WTC11 (cell line): ENCODE measurements at regions not wholly inside any gene's neighbourhood (a gene's known extent, or its start where the extent isn't known, plus 50 kb on each side); places are given as distances from the start of the nearest gene placed in this dataset.

Source experiments
- ATAC-seq: fragments of 200-7000 bp; cut with Tn5 transposase; 2 replicates; pipeline ENCODE4 v1.10.0; 2021; ENCODE audit warnings: mild to moderate bottlenecking, moderate library complexity
- CTCF ChIA-PET: fragments of 300-600 bp; sonication (Branson Sonifier 250); formaldehyde crosslinking; loops from one replicate; lab custom pipeline; 2021; ENCODE audit warnings: antibody characterized with exemption; lab: Charles Lee
- POLR2A ChIA-PET: fragments of 350-600 bp; sonication (Branson Sonifier 250); formaldehyde crosslinking; loops from one replicate; lab custom pipeline; 2021; ENCODE audit warnings: antibody characterized with exemption; lab: Charles Lee
- DNase-seq: peaks from one replicate; pipeline ENCODE4 v3.0.0; 2021; ENCODE audit warnings: low spot score
- H3K27ac Mint-ChIP-seq: 2 replicates; pipeline ENCODE4 v1.8.0; 2021; ENCODE audit warnings: mixed read lengths
- H3K27me3 Mint-ChIP-seq: 2 replicates; pipeline ENCODE4 v1.8.0; 2021; ENCODE audit warnings: low read depth, mild to moderate bottlenecking, moderate library complexity, mixed read lengths
- H3K36me3 Mint-ChIP-seq: 2 replicates; pipeline ENCODE4 v1.8.0; 2021; ENCODE audit warnings: mixed read lengths
- H3K4me1 Mint-ChIP-seq: 2 replicates; pipeline ENCODE4 v1.8.0; 2022; ENCODE audit warnings: mixed read lengths
- H3K4me3 Mint-ChIP-seq: 2 replicates; pipeline ENCODE4 v1.8.0; 2021; ENCODE audit warnings: mild to moderate bottlenecking, moderate library complexity, mixed read lengths
- H3K9me3 Mint-ChIP-seq: 2 replicates; pipeline ENCODE4 v1.8.0; 2021; ENCODE audit warnings: mixed read lengths
- ARID4B ChIP-seq: sonication (generic); formaldehyde crosslinking; IDR thresholded peaks from 2 replicates; pipeline ENCODE4 v1.8.0; 2023; ENCODE audit warnings: missing genetic modification reagents, mild to moderate bottlenecking, borderline replicate concordance
- CTCF ChIP-seq: fragments of 200-600 bp; IDR thresholded peaks from 2 replicates; pipeline ENCODE4 v1.8.0; 2022; ENCODE audit warnings: antibody characterized with exemption
- HMGA2 ChIP-seq: fragments of 250-450 bp; sonication (Bioruptor Pico); IDR thresholded peaks from 2 replicates; pipeline ENCODE4 v1.4.0; 2021; ENCODE audit warnings: mild to moderate bottlenecking, moderate library complexity
- JAZF1 ChIP-seq: fragments of 250-450 bp; sonication (Bioruptor Pico); IDR thresholded peaks from 2 replicates; pipeline ENCODE4 v1.9.0; 2021; ENCODE audit warnings: moderate library complexity, mild to moderate bottlenecking, inconsistent platforms
- MYBL2 ChIP-seq: sonication (generic); formaldehyde crosslinking; IDR thresholded peaks from 2 replicates; pipeline ENCODE4 v1.8.1; 2023; ENCODE audit warnings: mild to moderate bottlenecking, moderate library complexity, missing genetic modification reagents
- NR1H2 ChIP-seq: sonication (generic); formaldehyde crosslinking; IDR thresholded peaks from 2 replicates; pipeline ENCODE4 v1.9.0; 2021; ENCODE audit warnings: mild to moderate bottlenecking, moderate library complexity, missing genetic modification reagents
- OVOL2 ChIP-seq: fragments of 250-450 bp; sonication (Bioruptor Pico); IDR thresholded peaks from 2 replicates; pipeline ENCODE4 v1.9.0; 2021; ENCODE audit warnings: mild to moderate bottlenecking, borderline replicate concordance
- PRRX2 ChIP-seq: fragments of 250-450 bp; sonication (Bioruptor Pico); IDR thresholded peaks from 2 replicates; pipeline ENCODE4 v1.8.0; 2021; ENCODE audit warnings: mild to moderate bottlenecking
- RELA ChIP-seq: sonication (generic); formaldehyde crosslinking; IDR thresholded peaks from 2 replicates; pipeline ENCODE4 v1.8.1; 2022; ENCODE audit warnings: missing genetic modification reagents, mild to moderate bottlenecking, borderline replicate concordance
- SMAD3 ChIP-seq: sonication (generic); formaldehyde crosslinking; IDR thresholded peaks from 2 replicates; pipeline ENCODE4 v1.8.0; 2022; ENCODE audit warnings: missing genetic modification reagents, mild to moderate bottlenecking, borderline replicate concordance
- STAT6 ChIP-seq: sonication (generic); formaldehyde crosslinking; conservative IDR thresholded peaks from 2 replicates; pipeline ENCODE4 v1.8.1; 2023; ENCODE audit warnings: mild to moderate bottlenecking, low read depth, missing genetic modification reagents, moderate library complexity
- TEAD4 ChIP-seq: sonication (generic); formaldehyde crosslinking; IDR thresholded peaks from 2 replicates; pipeline ENCODE4 v1.8.0; 2022; ENCODE audit warnings: mild to moderate bottlenecking, missing genetic modification reagents
- ZBTB43 ChIP-seq: sonication (generic); formaldehyde crosslinking; IDR thresholded peaks from 2 replicates; pipeline ENCODE4 v1.8.1; 2023; ENCODE audit warnings: mild to moderate bottlenecking, missing genetic modification reagents
- ZNF232 ChIP-seq: sonication (generic); formaldehyde crosslinking; IDR thresholded peaks from 2 replicates; pipeline ENCODE4 v1.8.0; 2022; ENCODE audit warnings: mild to moderate bottlenecking, missing genetic modification reagents
- ZNF396 ChIP-seq: fragments of 250-450 bp; sonication (Bioruptor Pico); IDR thresholded peaks from 2 replicates; pipeline ENCODE4 v1.8.0; 2021; ENCODE audit warnings: mild to moderate bottlenecking, moderate library complexity, borderline replicate concordance
- ZNF416 ChIP-seq: fragments of 250-450 bp; sonication (Bioruptor Pico); IDR thresholded peaks from 2 replicates; pipeline ENCODE4 v1.9.0; 2021; ENCODE audit warnings: mild to moderate bottlenecking, inconsistent platforms
- TF ChIP-seq, protein P1 (sequence below): fragments of 250-450 bp; sonication (Bioruptor Pico); IDR thresholded peaks from 2 replicates; pipeline ENCODE4 v2.1.2; 2022; ENCODE audit warnings: mild to moderate bottlenecking, moderate library complexity
- TF ChIP-seq, protein P2 (sequence below): fragments of 250-450 bp; sonication (Bioruptor Pico); IDR thresholded peaks from 2 replicates; pipeline ENCODE4 v1.9.0; 2021; ENCODE audit warnings: mild to moderate bottlenecking, borderline replicate concordance

GRCh38 chr1:194295685-194296084 lies 1109.3 kb upstream of the B3GALT2 start:
- Mint-ChIP-seq H3K27me3 (peaks cover 41% of the 10 kb centered on the region), H3K36me3 (no peaks in the 10 kb centered on the region), H3K27ac (no peak overlapping the region), H3K4me1 (peaks cover 11% of the 10 kb centered on the region), H3K9me3 (no peaks in the 10 kb centered on the region), H3K4me3 (no peak overlapping the region)
- ChIA-PET CTCF (interaction anchor here (0.8 kb wide), 1 partner anchor 193 kb away, joined by 3 read pairs; no protein-coding TSS in a partner anchor), POLR2A (no interaction called here)
- ATAC-seq (peak; percentile 97), DNase-seq (no peak)
- TF ChIP-seq TEAD4 (CRISPR knock-in tag) (no peak), CTCF (peak; percentile 52)

GRCh38 chr1:194293851-194294405 lies 1107.5 kb upstream of the B3GALT2 start:
- H3K36me3 Mint-ChIP-seq, result no peaks in the 10 kb centered on the region
- peak; percentile 29; the same call in 1 of the 2 replicates for ATAC-seq
- CTCF ChIA-PET, result interaction anchor here (0.6 kb wide), 1 partner anchor 409 kb away, joined by 3 read pairs; no protein-coding TSS in a partner anchor
- TF ChIP-seq PRRX2 (CRISPR knock-in tag) (no peak), OVOL2 (CRISPR knock-in tag) (no peak), NR1H2 (CRISPR knock-in tag) (no peak), ZNF416 (CRISPR knock-in tag) (no peak), ZNF232 (CRISPR knock-in tag) (no peak), STAT6 (CRISPR knock-in tag) (no peak), ARID4B (CRISPR knock-in tag) (no peak), JAZF1 (CRISPR knock-in tag) (no peak), SMAD3 (CRISPR knock-in tag) (no peak), ZBTB43 (CRISPR knock-in tag) (no peak), MYBL2 (CRISPR knock-in tag) (no peak), ZNF396 (CRISPR knock-in tag) (no peak), HMGA2 (CRISPR knock-in tag) (no peak), RELA (CRISPR knock-in tag) (no peak)
- TF ChIP-seq, protein P1, sequence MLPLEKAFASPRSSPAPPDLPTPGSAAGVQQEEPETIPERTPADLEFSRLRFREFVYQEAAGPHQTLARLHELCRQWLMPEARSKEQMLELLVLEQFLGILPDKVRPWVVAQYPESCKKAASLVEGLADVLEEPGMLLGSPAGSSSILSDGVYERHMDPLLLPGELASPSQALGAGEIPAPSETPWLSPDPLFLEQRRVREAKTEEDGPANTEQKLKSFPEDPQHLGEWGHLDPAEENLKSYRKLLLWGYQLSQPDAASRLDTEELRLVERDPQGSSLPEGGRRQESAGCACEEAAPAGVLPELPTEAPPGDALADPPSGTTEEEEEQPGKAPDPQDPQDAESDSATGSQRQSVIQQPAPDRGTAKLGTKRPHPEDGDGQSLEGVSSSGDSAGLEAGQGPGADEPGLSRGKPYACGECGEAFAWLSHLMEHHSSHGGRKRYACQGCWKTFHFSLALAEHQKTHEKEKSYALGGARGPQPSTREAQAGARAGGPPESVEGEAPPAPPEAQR (CRISPR knock-in tag), result no peak
- TF ChIP-seq, protein P2, sequence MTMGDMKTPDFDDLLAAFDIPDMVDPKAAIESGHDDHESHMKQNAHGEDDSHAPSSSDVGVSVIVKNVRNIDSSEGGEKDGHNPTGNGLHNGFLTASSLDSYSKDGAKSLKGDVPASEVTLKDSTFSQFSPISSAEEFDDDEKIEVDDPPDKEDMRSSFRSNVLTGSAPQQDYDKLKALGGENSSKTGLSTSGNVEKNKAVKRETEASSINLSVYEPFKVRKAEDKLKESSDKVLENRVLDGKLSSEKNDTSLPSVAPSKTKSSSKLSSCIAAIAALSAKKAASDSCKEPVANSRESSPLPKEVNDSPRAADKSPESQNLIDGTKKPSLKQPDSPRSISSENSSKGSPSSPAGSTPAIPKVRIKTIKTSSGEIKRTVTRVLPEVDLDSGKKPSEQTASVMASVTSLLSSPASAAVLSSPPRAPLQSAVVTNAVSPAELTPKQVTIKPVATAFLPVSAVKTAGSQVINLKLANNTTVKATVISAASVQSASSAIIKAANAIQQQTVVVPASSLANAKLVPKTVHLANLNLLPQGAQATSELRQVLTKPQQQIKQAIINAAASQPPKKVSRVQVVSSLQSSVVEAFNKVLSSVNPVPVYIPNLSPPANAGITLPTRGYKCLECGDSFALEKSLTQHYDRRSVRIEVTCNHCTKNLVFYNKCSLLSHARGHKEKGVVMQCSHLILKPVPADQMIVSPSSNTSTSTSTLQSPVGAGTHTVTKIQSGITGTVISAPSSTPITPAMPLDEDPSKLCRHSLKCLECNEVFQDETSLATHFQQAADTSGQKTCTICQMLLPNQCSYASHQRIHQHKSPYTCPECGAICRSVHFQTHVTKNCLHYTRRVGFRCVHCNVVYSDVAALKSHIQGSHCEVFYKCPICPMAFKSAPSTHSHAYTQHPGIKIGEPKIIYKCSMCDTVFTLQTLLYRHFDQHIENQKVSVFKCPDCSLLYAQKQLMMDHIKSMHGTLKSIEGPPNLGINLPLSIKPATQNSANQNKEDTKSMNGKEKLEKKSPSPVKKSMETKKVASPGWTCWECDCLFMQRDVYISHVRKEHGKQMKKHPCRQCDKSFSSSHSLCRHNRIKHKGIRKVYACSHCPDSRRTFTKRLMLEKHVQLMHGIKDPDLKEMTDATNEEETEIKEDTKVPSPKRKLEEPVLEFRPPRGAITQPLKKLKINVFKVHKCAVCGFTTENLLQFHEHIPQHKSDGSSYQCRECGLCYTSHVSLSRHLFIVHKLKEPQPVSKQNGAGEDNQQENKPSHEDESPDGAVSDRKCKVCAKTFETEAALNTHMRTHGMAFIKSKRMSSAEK (CRISPR knock-in tag), result no peak
- POLR2A ChIA-PET, result no interaction called here
- no peak overlapping the region for H3K27ac Mint-ChIP-seq
- H3K4me3 Mint-ChIP-seq, result no peak overlapping the region
- no peak for DNase-seq
- H3K27me3 Mint-ChIP-seq, result peaks cover 45% of the 10 kb centered on the region
- no peaks in the 10 kb centered on the region for H3K9me3 Mint-ChIP-seq
- H3K4me1 Mint-ChIP-seq, result peaks cover 16% of the 10 kb centered on the region
